Psoas muscle (tissue), 7 donors: ENCODE measurements at regions not wholly inside any gene's neighbourhood (a gene's known extent, or its start where the extent isn't known, plus 50 kb on each side); places are given as distances from the start of the nearest gene placed in this dataset.

ENCODE experiments used
- ATAC-seq, 4 donors: fragments of 200-7000 bp; cut with Tn5 transposase; one replicate each; pipeline ENCODE4 v1.9.1; 2020; ENCODE audit warnings: moderate library complexity in 3 of 4, mild to moderate bottlenecking in 2 of 4
- DNase-seq, 2 donors: peaks; one replicate each; pipeline ENCODE4 v3.0.0-alpha.2; 2020
- H3K27ac ChIP-seq: fragments of 200-600 bp; one replicate; pipeline ENCODE4 v1.8.0; 2022
- H3K27me3 ChIP-seq, 3 donors: fragments of 200-600 bp in 1 of 3; one replicate each; pipeline versions ENCODE4 v1.6.1 to v1.8.0; 2013 to 2022; ENCODE audit warnings: low read length in 2 of 3, mild to moderate bottlenecking in 2 of 3, moderate library complexity in 1 of 3; ENCODE audit not compliant: insufficient read depth in 3 of 3
- H3K36me3 ChIP-seq, 2 donors: fragments of 200-600 bp in 1 of 2; one replicate each; pipeline versions ENCODE4 v1.6.1 to v1.8.0; 2013 to 2022; ENCODE audit warnings: low read depth in 1 of 2, mild to moderate bottlenecking in 1 of 2, moderate library complexity in 1 of 2; ENCODE audit not compliant: insufficient read depth in 1 of 2
- H3K4me1 ChIP-seq: fragments of 200-600 bp; one replicate; pipeline ENCODE4 v1.8.0; 2022
- H3K4me3 ChIP-seq: fragments of 200-600 bp; one replicate; pipeline ENCODE4 v1.8.0; 2022; ENCODE audit warnings: mild to moderate bottlenecking
- H3K9me3 ChIP-seq: fragments of 200-600 bp; one replicate; pipeline ENCODE4 v1.8.0; 2022
- CTCF ChIP-seq: fragments of 200-600 bp; IDR thresholded peaks from one replicate; pipeline ENCODE4 v1.8.0; 2022; ENCODE audit warnings: antibody characterized with exemption
- WGBS, 3 donors: extraction: QIAGEN DNeasy Blood & Tissue Kit; methylation state at CpG; one replicate each; pipeline versions ENCODE4 v1.1.6 to v1.1.7; 2013; 5-methylcytosine and 5-hydroxymethylcytosine counted together
- intact Hi-C, 2 donors: fragments of 100-400 bp; cut with DNase I; formaldehyde crosslinking; loops; one replicate each; pipeline versions ENCODE4 v1.11.0 to v1.14.2; 2022
- donor health status: healthy with polysubstance abuse.
- donor health status: DM: no; HTN: no; CAD: no; lungs with moderate emphysema.
- donor health status: Bipolar disorder and iron deficiency.
- donor health status: healthy.
- donor health status: DM: yes; HTN: yes; CAD: no.
- donor health status: DM: no; HTN: no; CAD: no.
- donor health status: DM: yes; HTN: yes; CAD: no.

GRCh38 chr4:112055100-112055499 lies 90.2 kb upstream of the FAM241A start:
- Histone ChIP-seq H3K36me3 (no peaks in the 10 kb centered on the region), H3K27ac (no peak overlapping the region), H3K27me3 (no peaks in the 10 kb centered on the region), H3K4me1 (no peaks in the 10 kb centered on the region), H3K4me3 (no peak overlapping the region), H3K9me3 (no peaks in the 10 kb centered on the region)
- intact Hi-C loops: no loop called here
- DNase-seq (no peak), ATAC-seq (no peak)
- no peak for TF ChIP-seq CTCF

GRCh38 chr4:112057470-112057869 lies 87.8 kb upstream of the FAM241A start:
- H3K27ac ChIP-seq: no peak overlapping the region
- no peaks in the 10 kb centered on the region for H3K27me3 ChIP-seq
- H3K4me1 ChIP-seq: no peaks in the 10 kb centered on the region
- H3K36me3 ChIP-seq: no peaks in the 10 kb centered on the region
- no peak for TF ChIP-seq CTCF
- WGBS, 3 donors: 68 to 83% (median 78%) methylated on average over 3 of the region's 3 CpGs
- H3K4me3 ChIP-seq: no peak overlapping the region
- H3K9me3 ChIP-seq: no peaks in the 10 kb centered on the region
- intact Hi-C loops: no loop called here
- ATAC-seq: no peak
- no peak for DNase-seq

GRCh38 chr4:112058433-112058832 lies 86.8 kb upstream of the FAM241A start:
- TF ChIP-seq CTCF: no peak
- no peaks in the 10 kb centered on the region for H3K9me3 ChIP-seq
- DNase-seq (no peak), ATAC-seq (no peak)
- WGBS, 3 donors: 54 to 59% (median 58%) methylated on average over 3 of the region's 3 CpGs
- no peak overlapping the region for H3K4me3 ChIP-seq
- no peaks in the 10 kb centered on the region for H3K27me3 ChIP-seq
- no peaks in the 10 kb centered on the region for H3K36me3 ChIP-seq
- intact Hi-C loops: no loop called here
- H3K27ac ChIP-seq: no peak overlapping the region
- H3K4me1 ChIP-seq: no peaks in the 10 kb centered on the region

- Histone ChIP-seq H3K27ac (no peak overlapping the region), H3K4me1 (no peaks in the 10 kb centered on the region), H3K27me3 (no peaks in the 10 kb centered on the region), H3K9me3 (no peaks in the 10 kb centered on the region), H3K36me3 (no peaks in the 10 kb centered on the region), H3K4me3 (no peak overlapping the region)
- ATAC-seq: no peak
- DNase-seq: no peak
- no peak for TF ChIP-seq CTCF
- intact Hi-C loops: no loop called here
Measured at GRCh38 chr4:112060212-112060611, 85.0 kb upstream of the FAM241A start.

GRCh38 chr4:112061207-112061817 lies 83.9 kb upstream of the FAM241A start:
- ATAC-seq: no peak
- TF ChIP-seq CTCF: no peak
- WGBS, 3 donors: 64 to 71% (median 64%) methylated on average over 2 of the region's 2 CpGs

More at GRCh38 chr4:112061207-112061817, 83.9 kb upstream of the FAM241A start:
- Histone ChIP-seq H3K9me3 (no peaks in the 10 kb centered on the region), H3K27me3 (no peaks in the 10 kb centered on the region), H3K4me1 (no peaks in the 10 kb centered on the region), H3K36me3 (no peaks in the 10 kb centered on the region), H3K4me3 (no peak overlapping the region), H3K27ac (no peak overlapping the region)
- intact Hi-C loops: no loop called here
- no peak for DNase-seq
